Activated T-helper 9 cell treated with anti-CD3 and anti-CD28 coated beads, Interleukin-2, amount 50 U/mL, for 16 hours (primary cell): ENCODE measurements at regions not wholly inside any gene's neighbourhood (a gene's known extent, or its start where the extent isn't known, plus 50 kb on each side); places are given as distances from the start of the nearest gene placed in this dataset.

Source experiments
- DNase-seq: peaks from one replicate; pipeline ENCODE4 v3.0.0-alpha.2; 2020; ENCODE audit warnings: low read depth

DNA sequence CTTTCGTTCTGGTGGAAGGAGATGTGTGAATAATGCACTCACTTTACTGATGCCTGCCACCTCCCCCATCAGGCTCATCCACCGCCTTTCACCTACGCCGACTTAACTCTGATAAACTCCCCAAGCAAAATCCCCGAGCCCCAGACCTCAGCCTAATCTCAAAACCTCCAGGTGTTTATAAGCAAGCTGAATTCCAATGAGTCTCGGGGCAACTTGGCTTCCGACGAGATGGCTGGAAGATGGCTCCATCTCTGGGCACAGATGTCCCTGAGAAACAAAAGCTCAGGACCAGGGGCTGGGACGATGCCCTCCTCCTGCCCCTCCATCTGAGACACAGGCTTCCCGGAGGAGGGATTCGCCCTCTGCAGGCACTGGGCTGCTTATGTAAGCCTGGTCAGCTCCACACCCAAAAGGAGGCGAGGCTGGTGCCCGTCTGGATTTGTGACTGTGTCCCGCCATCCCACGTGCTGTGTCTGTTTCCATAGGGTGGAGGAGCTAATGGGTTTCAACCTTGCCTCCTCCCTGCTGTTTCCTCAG is 386.4 kb upstream of the TNRC6C start:
- DNase-seq, result no peak

GRCh38 chr17:77572851-77573250 is 385.7 kb upstream of the TNRC6C start:
- no peak for DNase-seq

DNA sequence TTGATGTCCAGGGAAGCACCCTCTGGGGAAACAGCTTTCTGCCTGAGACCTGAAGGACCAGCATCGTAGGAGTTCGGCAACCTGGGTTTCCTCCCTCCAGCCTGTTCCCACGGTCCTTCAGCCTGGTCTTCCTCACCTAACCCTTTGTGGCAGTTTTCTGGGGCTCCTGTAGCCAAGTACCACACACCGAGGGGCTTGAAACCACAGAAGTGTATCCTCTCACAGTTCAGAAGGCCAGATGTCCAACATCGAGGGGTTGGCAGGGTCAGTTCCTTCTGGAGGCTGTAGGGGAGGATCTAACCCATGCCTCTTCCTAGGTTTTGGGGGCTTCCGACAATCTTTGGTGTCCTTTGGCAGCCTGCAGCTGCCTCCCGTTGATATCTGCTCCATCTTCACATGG is 381.0 kb upstream of the TNRC6C start:
- DNase-seq, result no peak

GRCh38 chr17:77579131-77579530 is 379.4 kb upstream of the TNRC6C start:
- no peak for DNase-seq

DNA sequence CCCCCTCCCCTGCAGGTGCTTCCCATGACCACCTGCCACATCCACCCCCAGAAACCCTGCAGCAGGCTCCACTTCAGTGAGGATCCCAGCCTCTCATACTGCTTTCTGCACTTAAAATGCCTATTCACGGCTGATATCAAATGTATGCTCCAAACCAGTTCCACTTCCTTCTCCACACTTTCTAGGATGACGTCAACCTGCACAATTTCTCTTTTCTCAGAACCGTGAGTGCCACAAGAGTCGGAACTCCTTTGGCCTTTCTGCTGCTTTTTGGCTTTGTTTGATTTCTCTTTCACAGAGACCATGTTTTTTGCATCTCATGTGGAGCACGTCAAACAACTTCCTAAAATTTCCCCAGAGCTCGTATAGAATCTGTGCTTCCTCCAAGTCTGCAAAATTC is 378.8 kb upstream of the TNRC6C start:
- no peak for DNase-seq

DNA sequence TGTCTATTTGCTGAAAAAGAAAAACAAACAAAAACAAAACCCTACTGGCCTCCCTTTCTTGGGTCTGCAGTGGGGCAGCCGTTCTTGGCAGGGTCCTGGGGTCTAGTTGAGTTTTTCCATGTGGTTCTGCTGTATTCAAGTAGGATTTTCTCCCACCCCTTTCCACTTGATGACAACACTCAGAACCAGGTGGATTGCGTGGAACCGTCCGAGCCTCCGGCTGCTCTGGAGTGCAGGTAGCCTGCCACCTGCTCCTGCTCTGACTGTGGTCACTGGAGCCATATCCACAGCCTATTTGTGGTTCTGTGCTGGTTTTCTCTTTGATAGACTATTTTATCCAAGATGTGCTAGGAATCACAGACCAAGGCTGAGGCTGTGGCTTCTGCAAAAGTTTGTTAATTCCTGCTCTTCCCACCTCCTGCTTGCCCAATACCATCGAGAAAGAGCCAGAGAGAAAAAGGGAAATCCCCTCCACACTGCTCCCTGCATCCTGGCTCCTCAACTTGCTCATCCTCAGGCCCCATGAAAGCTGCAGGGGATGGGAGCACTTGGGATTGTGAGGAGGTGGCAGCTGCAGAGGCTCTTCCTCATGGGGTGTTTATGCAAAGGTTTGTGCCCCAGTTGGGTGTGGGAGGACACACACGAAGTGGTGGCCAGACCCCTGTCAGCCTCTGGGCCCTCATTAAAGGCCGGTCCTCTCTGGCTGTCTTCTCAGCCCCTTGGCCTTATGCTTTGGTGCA is 377.8 kb upstream of the TNRC6C start:
- DNase-seq, result no peak

- DNase-seq, result no peak
Measured at GRCh38 chr17:77581480-77581879, 377.0 kb upstream of the TNRC6C start.

GRCh38 chr17:77585142-77585860 is 373.2 kb upstream of the TNRC6C start:
- DNase-seq, result no peak

- DNase-seq, result no peak
Measured at GRCh38 chr17:77590951-77591735, 367.4 kb upstream of the TNRC6C start.

DNA sequence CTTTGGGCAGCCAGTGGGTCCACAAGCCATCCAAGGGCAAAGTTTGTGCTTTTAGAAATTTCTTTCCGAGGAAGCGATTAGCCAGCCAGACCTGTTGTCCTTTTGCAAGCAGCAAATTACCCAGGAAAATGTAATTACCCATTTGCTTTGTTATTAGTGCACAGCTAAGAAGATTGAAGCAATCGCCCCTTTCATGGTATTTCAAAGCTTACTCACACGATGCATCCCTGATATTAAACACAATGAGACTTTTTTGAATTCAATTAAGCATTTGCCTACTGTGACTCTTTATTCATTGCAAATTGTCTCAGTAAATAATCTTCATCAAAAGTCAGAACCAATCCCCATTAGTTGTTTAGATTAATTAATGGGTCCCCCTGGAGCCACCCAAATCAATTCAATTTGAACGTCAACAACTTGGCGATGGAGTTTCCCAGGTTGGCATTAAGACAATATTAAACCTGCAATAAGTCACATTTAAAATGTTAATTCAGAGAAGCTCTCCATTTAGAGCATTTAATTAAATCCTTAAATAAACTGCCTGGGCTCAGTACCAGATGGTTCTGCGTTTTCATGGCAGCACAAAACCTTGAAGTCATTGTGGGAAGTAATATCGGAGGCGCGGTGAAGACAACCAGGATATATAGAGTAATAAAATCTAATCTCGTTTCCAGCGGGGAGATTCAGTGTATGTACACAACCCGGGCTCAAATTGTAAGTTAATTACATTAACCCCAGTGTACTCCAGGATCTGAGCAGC is 366.2 kb upstream of the TNRC6C start:
- no peak for DNase-seq

- DNase-seq, result no peak
Measured at GRCh38 chr17:77593081-77593480, 365.4 kb upstream of the TNRC6C start.

DNA sequence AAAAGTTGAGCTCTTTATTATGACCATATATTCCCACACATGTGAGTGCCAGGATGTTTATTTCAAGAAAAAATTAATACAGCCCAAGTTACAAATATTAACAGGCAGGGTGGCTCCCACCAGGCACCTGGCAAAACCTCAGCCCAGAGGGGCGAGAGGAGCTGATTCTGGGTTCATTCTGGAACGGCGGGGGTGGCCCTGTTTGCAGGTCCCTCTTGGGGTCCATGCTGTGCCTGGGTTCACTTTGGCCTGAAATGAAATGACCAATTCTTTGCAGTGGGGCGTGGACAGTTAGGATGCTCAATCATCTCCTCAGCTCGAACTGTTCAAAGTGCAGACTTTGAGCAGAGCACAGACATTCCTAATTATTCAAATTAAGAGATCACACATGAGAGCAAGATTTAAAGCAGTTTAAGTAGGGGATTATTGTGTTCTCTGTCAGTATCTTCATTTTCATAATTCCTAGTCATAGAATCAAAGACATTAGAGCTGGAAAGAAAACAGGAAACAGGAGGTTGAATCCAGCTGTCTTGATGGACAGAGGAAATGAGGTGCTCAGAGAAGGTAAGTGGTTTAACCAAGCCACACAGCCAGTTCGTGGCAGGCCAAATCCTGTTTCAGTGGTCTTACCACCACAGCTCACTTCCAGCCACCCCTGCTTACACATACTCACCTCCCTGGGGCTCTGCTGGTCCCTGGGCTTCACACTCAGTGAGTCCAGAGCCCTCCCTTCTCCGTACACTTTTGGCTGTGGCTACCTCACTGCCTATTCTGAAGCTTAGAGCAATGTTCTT is 363.9 kb upstream of the TNRC6C start:
- DNase-seq, result no peak

DNA sequence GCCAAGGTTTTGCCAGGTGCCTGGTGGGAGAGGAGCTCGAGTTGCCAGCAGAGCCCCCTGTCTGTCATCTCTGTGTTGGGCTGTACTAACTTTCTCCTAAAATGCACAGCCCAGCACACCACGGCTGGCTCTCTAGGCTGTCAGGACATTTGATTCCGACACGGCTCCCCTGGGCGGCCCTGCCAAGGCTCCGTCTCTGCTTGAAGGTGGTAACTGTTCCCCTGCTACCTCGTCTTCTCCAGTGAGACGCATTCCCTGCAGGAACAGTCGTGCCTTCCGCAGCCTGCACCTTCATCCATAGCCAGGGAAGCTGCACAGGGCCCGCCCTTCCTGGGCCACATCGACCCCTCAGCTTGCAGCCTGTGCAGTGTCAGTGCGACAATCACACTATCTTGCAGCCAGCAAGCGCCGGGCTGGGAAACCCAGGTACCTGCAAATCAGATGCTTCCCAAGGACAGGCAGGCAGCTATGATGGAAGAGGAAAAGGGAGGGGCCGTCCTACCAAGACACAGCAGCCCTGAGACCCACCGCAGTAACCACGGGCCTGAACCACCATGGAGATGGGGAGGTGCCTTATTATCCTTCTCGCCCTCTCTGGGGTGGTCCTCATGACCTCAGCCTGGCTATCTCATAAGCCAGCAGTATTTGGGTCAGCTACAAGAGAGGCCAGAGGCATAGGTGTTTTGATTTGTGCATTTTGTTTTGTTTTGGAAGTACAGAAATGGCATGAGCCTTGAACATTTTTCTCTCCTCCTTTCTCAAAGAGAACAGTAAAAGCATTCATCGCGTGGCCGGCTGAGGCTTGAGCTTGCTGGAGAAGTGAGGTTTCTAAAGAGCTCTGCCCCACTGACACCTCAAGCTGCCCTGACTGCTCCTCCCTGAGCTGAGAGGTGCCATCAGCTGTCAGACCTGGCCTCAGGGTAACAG is 361.7 kb upstream of the TNRC6C start:
- DNase-seq, result no peak

GRCh38 chr17:77597418-77598240 is 360.9 kb upstream of the TNRC6C start:
- DNase-seq, result no peak

DNA sequence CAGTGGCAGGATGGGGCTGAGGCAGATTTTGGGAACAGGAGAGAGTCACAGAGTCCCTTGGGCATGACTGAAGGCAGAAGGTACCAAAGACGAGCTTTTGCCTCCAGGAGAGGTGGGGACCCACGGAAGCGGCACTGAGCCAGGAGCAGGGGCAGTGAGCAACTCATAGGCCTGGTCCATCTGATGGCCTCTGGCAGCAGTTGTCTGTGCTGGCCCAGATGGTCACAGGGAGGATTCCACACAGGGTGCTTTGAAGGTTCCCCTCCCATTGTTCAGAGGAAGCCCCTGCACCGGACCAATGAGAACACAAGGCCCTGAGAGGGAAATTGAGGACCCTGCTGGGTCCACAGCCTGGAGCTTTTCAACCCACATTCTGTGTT is 360.3 kb upstream of the TNRC6C start:
- no peak for DNase-seq

DNA sequence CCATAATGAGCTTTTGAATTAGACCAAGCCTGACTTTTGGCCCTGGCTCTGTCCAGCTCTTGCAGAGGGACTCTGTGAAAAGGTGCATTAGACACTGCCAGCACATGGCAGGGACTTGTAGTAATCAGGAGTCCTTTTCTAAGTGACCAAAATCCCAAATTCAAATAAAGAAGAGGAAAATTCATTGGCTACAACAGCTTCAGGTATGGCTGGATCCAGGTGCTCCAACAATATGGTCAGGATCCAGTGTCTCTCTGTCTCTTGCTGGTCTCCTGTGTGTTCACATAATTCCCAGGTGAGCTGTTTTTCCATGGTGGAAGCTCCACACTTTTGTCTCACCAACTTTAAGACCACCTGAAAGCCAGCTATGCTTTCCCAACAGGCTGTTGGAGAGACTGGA is 358.8 kb upstream of the TNRC6C start:
- no peak for DNase-seq

GRCh38 chr17:77600346-77600745 is 358.2 kb upstream of the TNRC6C start:
- DNase-seq, result no peak

DNA sequence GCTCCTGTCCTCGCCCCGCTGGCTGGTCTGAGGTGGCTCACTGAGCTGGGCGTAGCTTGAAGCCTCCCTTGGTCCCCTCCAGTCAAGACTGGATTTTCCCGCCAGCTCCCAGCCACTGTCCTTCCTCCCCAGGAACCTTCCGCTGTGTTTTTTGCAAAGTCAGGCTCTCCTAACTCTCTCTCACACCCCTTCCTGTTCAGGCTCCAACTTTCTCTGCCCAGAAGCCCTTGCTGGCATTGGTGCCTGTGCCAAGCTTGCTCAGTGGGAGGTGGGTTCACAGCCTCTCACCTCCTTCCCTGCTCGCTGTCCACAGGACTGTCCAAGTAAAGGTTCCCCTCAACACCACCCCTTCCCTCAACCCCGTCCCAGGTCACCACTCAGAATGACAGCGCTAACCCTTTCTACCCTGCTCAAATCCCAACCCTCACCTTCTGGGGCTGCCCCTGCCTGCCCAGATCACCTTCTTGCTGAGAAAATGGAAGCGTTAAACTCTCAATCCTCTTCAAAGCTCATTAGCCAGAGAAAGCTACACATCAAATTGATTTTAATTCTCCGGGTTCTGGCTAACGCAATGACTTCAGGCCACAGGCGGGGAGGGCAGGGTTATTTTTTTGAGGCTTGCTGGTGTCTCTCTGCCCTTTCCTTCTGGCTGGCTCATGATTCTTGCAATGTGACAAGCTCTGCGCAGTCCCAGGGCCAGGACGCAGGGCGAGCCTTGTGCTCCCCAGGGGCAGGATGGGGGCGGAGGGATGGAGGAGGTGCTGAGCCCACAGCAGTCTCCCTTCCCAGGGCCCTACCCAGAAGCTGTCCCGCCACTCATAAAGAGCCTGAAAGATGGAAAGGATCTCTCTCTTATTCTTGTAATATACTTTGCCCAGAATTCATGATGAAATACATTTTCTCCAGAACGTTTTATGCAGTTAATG is 357.2 kb upstream of the TNRC6C start:
- no peak for DNase-seq
